ENCODE measurements at regions not wholly inside any gene's neighbourhood (a gene's known extent, or its start where the extent isn't known, plus 50 kb on each side); places are given as distances from the start of the nearest gene placed in this dataset.
A peak's percentile ranks its signal among the peaks of the same experiment; 100 is the strongest.

DNA sequence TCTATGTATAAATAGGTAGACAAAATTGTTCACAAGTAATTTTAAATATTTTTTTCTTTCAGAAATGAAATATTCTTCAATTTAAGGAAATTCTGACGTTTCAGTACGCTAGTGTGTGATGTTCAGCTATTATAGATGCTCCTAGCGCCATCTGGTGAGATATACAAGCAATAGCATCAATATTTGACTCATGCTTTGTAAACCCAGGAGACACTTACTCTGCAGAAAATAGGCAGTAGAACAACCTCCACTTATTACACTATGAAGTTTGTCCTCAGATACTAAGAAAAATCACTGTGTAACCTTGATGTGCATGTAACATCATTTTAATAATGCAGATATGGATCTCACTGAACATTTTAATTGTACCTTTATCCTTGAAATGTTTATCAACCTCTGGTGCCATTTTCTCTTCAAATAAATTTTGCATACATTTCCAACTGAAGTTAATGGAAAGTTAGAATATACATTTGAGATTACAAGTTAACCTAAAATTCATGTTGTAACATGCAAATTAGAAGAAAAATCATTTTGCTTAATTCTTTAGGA, 151.5 kb upstream of the FAM3C start:
- TF ChIP-seq CTCF (IDR thresholded peaks at IDR 0.05; ENCODE audit: low read depth, low read length) (peak; percentile 75), POLR2A (IDR thresholded peaks at IDR 0.05; ENCODE audit: extremely low read depth, insufficient read length) (no peak), MYC (IDR thresholded peaks at IDR 0.05; ENCODE audit: low read depth, low read length) (no peak), MAX (IDR thresholded peaks at IDR 0.05; ENCODE audit: low read depth, low read length) (no peak)
